Body of pancreas (tissue), 4 donors: ENCODE measurements at regions not wholly inside any gene's neighbourhood (a gene's known extent, or its start where the extent isn't known, plus 50 kb on each side); places are given as distances from the start of the nearest gene placed in this dataset.

Experiments
- POLR2A ChIP-seq, 3 donors: fragments of 450-650 bp; IDR thresholded peaks; one replicate each; pipeline ENCODE4 v1.6.1; 2016; ENCODE audit warnings: antibody characterized with exemption in 3 of 3, mild to moderate bottlenecking in 2 of 3
- TF ChIP-seq, protein P1 (sequence below), 7 experiments: fragments of 450-650 bp in 4 of 7; fragments of 200-600 bp in 3 of 7; sonication (generic) in 3 of 7; IDR thresholded peaks; one replicate each; pipeline ENCODE4 v1.5.1; 2016 to 2019; ENCODE audit warnings: antibody characterized with exemption in 7 of 7

DNA sequence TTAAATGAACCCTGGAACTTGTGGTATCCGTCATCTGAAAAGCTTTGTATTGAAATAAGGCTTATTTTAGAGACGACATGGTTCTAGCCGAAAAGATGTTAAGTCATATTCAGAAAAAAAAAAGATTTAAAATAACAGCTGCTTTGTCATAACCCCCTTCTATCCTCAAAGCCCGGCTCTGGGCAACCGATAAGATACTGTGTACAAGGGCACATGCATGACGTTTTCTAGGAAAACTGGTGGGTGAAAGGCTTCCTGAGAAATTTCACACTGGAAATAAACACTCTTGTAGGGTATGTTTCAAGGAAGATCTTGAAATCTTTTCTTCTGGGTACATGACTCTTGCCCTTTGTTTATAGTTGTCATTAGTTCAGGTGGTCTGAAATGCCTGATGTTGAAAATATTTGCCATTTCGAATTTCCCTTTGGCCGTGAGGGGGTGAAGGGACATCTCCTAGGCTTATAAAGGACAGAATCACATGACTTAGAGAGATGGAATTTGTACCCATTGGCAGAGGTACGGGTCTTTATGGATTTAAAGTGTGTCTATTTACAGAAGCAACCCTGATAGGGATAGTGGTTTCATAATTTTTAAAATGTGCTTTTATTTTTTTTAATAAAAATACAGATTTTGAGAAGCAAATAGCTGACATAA lies 232.5 kb downstream of the PTEN start:
- TF ChIP-seq, protein P1, sequence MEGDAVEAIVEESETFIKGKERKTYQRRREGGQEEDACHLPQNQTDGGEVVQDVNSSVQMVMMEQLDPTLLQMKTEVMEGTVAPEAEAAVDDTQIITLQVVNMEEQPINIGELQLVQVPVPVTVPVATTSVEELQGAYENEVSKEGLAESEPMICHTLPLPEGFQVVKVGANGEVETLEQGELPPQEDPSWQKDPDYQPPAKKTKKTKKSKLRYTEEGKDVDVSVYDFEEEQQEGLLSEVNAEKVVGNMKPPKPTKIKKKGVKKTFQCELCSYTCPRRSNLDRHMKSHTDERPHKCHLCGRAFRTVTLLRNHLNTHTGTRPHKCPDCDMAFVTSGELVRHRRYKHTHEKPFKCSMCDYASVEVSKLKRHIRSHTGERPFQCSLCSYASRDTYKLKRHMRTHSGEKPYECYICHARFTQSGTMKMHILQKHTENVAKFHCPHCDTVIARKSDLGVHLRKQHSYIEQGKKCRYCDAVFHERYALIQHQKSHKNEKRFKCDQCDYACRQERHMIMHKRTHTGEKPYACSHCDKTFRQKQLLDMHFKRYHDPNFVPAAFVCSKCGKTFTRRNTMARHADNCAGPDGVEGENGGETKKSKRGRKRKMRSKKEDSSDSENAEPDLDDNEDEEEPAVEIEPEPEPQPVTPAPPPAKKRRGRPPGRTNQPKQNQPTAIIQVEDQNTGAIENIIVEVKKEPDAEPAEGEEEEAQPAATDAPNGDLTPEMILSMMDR (IDR thresholded peaks at IDR 0.05): no peak
- TF ChIP-seq POLR2A (IDR thresholded peaks at IDR 0.05): no peak
